WTC11 (cell line): ENCODE measurements at regions not wholly inside any gene's neighbourhood (a gene's known extent, or its start where the extent isn't known, plus 50 kb on each side); places are given as distances from the start of the nearest gene placed in this dataset.

Source experiments
- ATAC-seq: fragments of 200-7000 bp; cut with Tn5 transposase; 2 replicates; pipeline ENCODE4 v1.10.0; 2021; ENCODE audit warnings: mild to moderate bottlenecking, moderate library complexity
- CTCF ChIA-PET: fragments of 300-600 bp; sonication (Branson Sonifier 250); formaldehyde crosslinking; loops from one replicate; lab custom pipeline; 2021; ENCODE audit warnings: antibody characterized with exemption; lab: Charles Lee
- POLR2A ChIA-PET: fragments of 350-600 bp; sonication (Branson Sonifier 250); formaldehyde crosslinking; loops from one replicate; lab custom pipeline; 2021; ENCODE audit warnings: antibody characterized with exemption; lab: Charles Lee
- DNase-seq: peaks from one replicate; pipeline ENCODE4 v3.0.0; 2021; ENCODE audit warnings: low spot score
- H3K27ac Mint-ChIP-seq: 2 replicates; pipeline ENCODE4 v1.8.0; 2021; ENCODE audit warnings: mixed read lengths
- H3K27me3 Mint-ChIP-seq: 2 replicates; pipeline ENCODE4 v1.8.0; 2021; ENCODE audit warnings: low read depth, mild to moderate bottlenecking, moderate library complexity, mixed read lengths
- H3K36me3 Mint-ChIP-seq: 2 replicates; pipeline ENCODE4 v1.8.0; 2021; ENCODE audit warnings: mixed read lengths
- H3K4me1 Mint-ChIP-seq: 2 replicates; pipeline ENCODE4 v1.8.0; 2022; ENCODE audit warnings: mixed read lengths
- H3K4me3 Mint-ChIP-seq: 2 replicates; pipeline ENCODE4 v1.8.0; 2021; ENCODE audit warnings: mild to moderate bottlenecking, moderate library complexity, mixed read lengths
- H3K9me3 Mint-ChIP-seq: 2 replicates; pipeline ENCODE4 v1.8.0; 2021; ENCODE audit warnings: mixed read lengths
- ARID4B ChIP-seq: sonication (generic); formaldehyde crosslinking; IDR thresholded peaks from 2 replicates; pipeline ENCODE4 v1.8.0; 2023; ENCODE audit warnings: missing genetic modification reagents, mild to moderate bottlenecking, borderline replicate concordance
- ATF2 ChIP-seq: sonication (generic); formaldehyde crosslinking; IDR thresholded peaks from 2 replicates; pipeline ENCODE4 v1.8.1; 2022; ENCODE audit warnings: low read depth, missing genetic modification reagents, borderline replicate concordance
- CTCF ChIP-seq: fragments of 200-600 bp; IDR thresholded peaks from 2 replicates; pipeline ENCODE4 v1.8.0; 2022; ENCODE audit warnings: antibody characterized with exemption
- E2F4 ChIP-seq: sonication (generic); formaldehyde crosslinking; IDR thresholded peaks from 2 replicates; pipeline ENCODE4 v1.8.1; 2022; ENCODE audit warnings: low read depth, mild to moderate bottlenecking, moderate library complexity, missing genetic modification reagents, borderline replicate concordance
- E2F5 ChIP-seq: sonication (generic); formaldehyde crosslinking; IDR thresholded peaks from 2 replicates; pipeline ENCODE4 v1.8.1; 2022; ENCODE audit warnings: mild to moderate bottlenecking, moderate library complexity, missing genetic modification reagents
- ELF4 ChIP-seq: sonication (generic); formaldehyde crosslinking; IDR thresholded peaks from 2 replicates; pipeline ENCODE4 v1.8.1; 2022; ENCODE audit warnings: low read depth, mild to moderate bottlenecking, moderate library complexity, missing genetic modification reagents
- ERG ChIP-seq: fragments of 250-450 bp; sonication (Bioruptor Pico); IDR thresholded peaks from 2 replicates; pipeline ENCODE4 v1.8.0; 2021; ENCODE audit warnings: mild to moderate bottlenecking
- HMGXB4 ChIP-seq: sonication (generic); formaldehyde crosslinking; IDR thresholded peaks from 2 replicates; pipeline ENCODE4 v1.8.1; 2023; ENCODE audit warnings: mild to moderate bottlenecking, moderate library complexity, missing genetic modification reagents
- NR2C2 ChIP-seq: sonication (generic); formaldehyde crosslinking; IDR thresholded peaks from 2 replicates; pipeline ENCODE4 v1.8.0; 2022; ENCODE audit warnings: mild to moderate bottlenecking, missing genetic modification reagents
- PREB ChIP-seq: sonication (generic); formaldehyde crosslinking; IDR thresholded peaks from 2 replicates; pipeline ENCODE4 v1.8.1; 2022; ENCODE audit warnings: mild to moderate bottlenecking, missing genetic modification reagents, moderate library complexity, borderline replicate concordance
- SMAD4 ChIP-seq: sonication (generic); formaldehyde crosslinking; IDR thresholded peaks from 2 replicates; pipeline ENCODE4 v1.8.0; 2022; ENCODE audit warnings: mild to moderate bottlenecking, missing genetic modification reagents
- STAT6 ChIP-seq: sonication (generic); formaldehyde crosslinking; conservative IDR thresholded peaks from 2 replicates; pipeline ENCODE4 v1.8.1; 2023; ENCODE audit warnings: mild to moderate bottlenecking, low read depth, missing genetic modification reagents, moderate library complexity
- ZBTB21 ChIP-seq: sonication (generic); formaldehyde crosslinking; IDR thresholded peaks from 2 replicates; pipeline ENCODE4 v1.8.1; 2023; ENCODE audit warnings: mild to moderate bottlenecking, missing genetic modification reagents, borderline replicate concordance
- ZNF512 ChIP-seq: sonication (generic); formaldehyde crosslinking; IDR thresholded peaks from 2 replicates; pipeline ENCODE4 v1.8.1; 2022; ENCODE audit warnings: missing genetic modification reagents, borderline replicate concordance

GRCh38 chr21:20739421-20739820 is 258.8 kb upstream of the NCAM2 start:
- no peak overlapping the region; the same call in 1 of the 2 replicates for H3K27ac Mint-ChIP-seq
- peaks cover 2% of the 10 kb centered on the region; the same call in 1 of the 2 replicates for H3K36me3 Mint-ChIP-seq
- no peak for TF ChIP-seq ZNF512 (CRISPR knock-in tag)
- no peak for TF ChIP-seq PREB (CRISPR knock-in tag)
- no peak for TF ChIP-seq E2F5 (CRISPR knock-in tag)
- TF ChIP-seq CTCF: peak; percentile 47
- TF ChIP-seq E2F4 (CRISPR knock-in tag): no peak
- TF ChIP-seq ERG (CRISPR knock-in tag): no peak
- no peak for TF ChIP-seq HMGXB4
- peak; percentile 86 for ATAC-seq
- H3K4me1 Mint-ChIP-seq: peaks cover 18% of the 10 kb centered on the region
- ChIA-PET CTCF (interaction anchor here (0.6 to 1.4 kb wide), 6 partner anchors 10 to 297 kb away, joined by 3 to 6 read pairs (median 4); partner anchors contain the start of gene NCAM2), POLR2A (no interaction called here)
- no peak overlapping the region for H3K4me3 Mint-ChIP-seq
- H3K9me3 Mint-ChIP-seq: peaks cover 14% of the 10 kb centered on the region
- DNase-seq: peak; percentile 34
- no peaks in the 10 kb centered on the region; the same call in 1 of the 2 replicates for H3K27me3 Mint-ChIP-seq

- peaks cover 2% of the 10 kb centered on the region; the same call in 1 of the 2 replicates for H3K36me3 Mint-ChIP-seq
- CTCF ChIA-PET: no interaction called here
- no peak overlapping the region for H3K27ac Mint-ChIP-seq
- TF ChIP-seq ATF2 (CRISPR knock-in tag) (no peak), SMAD4 (CRISPR knock-in tag) (no peak), ARID4B (CRISPR knock-in tag) (no peak), ZBTB21 (no peak), STAT6 (no peak), NR2C2 (CRISPR knock-in tag) (no peak), ELF4 (CRISPR knock-in tag) (no peak)
Observed at GRCh38 chr21:20741445-20741844, 256.8 kb upstream of the NCAM2 start.

More at GRCh38 chr21:20741445-20741844, 256.8 kb upstream of the NCAM2 start:
- H3K27me3 Mint-ChIP-seq: no peaks in the 10 kb centered on the region; the same call in 1 of the 2 replicates
- no peak overlapping the region for H3K4me3 Mint-ChIP-seq
- DNase-seq: no peak
- no peak for ATAC-seq
- POLR2A ChIA-PET: no interaction called here
- peaks cover 8% of the 10 kb centered on the region for H3K4me1 Mint-ChIP-seq
- H3K9me3 Mint-ChIP-seq: peaks cover 14% of the 10 kb centered on the region
